ENCODE measurements at regions not wholly inside any gene's neighbourhood (a gene's known extent, or its start where the extent isn't known, plus 50 kb on each side); places are given as distances from the start of the nearest gene placed in this dataset.
A peak's percentile ranks its signal among the peaks of the same experiment; 100 is the strongest.

GRCh38 chr15:62719316-62719715, 323.2 kb upstream of the TPM1 start:
- DNase-seq, result no peak

DNA sequence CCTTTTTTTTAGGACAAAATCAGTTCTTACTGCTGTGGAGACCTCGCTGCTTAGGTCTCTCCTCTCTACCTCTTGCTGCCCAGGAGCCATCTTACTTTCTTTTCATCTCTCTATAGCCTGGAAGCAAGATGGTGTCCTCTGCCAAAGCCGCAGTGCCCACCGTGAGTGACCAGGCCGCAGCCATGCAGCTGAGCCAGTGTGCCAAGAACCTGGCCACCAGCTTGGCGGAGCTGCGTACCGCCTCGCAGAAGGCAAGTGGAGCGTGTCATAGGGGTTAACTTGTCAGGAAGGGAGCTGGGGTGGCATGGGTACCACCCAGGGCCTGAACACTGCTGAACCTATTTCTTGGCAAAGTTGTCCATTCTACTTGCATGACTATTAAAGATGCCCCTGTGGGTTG, 320.3 kb upstream of the TPM1 start:
- DNase-seq, result no peak

GRCh38 chr15:62726461-62726860, 316.1 kb upstream of the TPM1 start:
- no peak for DNase-seq

- no peak for DNase-seq
Measured at GRCh38 chr15:62727501-62727900, 315.0 kb upstream of the TPM1 start.

DNA sequence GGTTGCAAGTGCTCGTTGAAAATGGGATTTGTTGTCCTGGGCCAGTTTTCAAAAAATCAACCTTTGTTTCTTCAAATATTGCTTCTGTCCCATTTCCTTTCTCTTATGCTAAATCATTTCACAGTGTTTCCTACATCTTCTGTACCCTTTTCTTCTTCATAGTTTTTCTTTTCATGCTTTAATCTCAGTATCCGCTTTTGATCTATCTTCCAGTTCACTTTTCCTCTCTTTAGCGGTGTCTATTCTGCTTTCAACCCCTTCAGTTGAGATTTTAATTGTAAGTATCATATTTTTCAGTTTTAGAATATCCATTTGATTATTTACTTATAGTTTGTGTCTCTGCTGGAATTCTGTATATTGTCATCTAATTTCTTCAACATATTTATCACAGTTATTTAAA, 311.7 kb upstream of the TPM1 start:
- DNase-seq, result no peak

GRCh38 chr15:62732078-62732477, 310.5 kb upstream of the TPM1 start:
- DNase-seq, result no peak

GRCh38 chr15:62734706-62735105, 307.8 kb upstream of the TPM1 start:
- DNase-seq, result no peak

GRCh38 chr15:62736756-62737155, 305.8 kb upstream of the TPM1 start:
- DNase-seq, result no peak

GRCh38 chr15:62737551-62737950, 305.0 kb upstream of the TPM1 start:
- DNase-seq, result no peak

GRCh38 chr15:62739082-62739481, 303.5 kb upstream of the TPM1 start:
- DNase-seq, result no peak

DNA sequence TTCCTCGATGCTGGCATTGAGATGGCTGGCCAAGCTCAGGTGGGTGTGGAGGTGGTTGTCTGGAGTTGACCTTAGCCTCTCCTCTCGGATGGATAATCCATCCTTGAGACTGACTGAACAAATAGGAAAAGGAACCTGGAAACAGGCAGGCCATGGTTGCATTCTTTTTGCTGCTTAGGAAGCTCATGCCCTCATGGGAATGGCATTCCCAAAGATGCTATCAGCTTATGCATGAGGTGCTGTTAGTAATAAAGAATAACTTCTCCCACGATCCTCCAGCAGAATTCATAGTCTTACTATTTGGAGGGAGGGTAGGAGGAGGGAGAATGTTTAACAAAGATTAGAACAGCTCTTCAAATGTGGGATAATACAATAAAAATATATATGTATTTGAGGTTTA, 303.0 kb upstream of the TPM1 start:
- DNase-seq, result no peak

GRCh38 chr15:62740141-62741004, 302.2 kb upstream of the TPM1 start:
- DNase-seq, result no peak

DNA sequence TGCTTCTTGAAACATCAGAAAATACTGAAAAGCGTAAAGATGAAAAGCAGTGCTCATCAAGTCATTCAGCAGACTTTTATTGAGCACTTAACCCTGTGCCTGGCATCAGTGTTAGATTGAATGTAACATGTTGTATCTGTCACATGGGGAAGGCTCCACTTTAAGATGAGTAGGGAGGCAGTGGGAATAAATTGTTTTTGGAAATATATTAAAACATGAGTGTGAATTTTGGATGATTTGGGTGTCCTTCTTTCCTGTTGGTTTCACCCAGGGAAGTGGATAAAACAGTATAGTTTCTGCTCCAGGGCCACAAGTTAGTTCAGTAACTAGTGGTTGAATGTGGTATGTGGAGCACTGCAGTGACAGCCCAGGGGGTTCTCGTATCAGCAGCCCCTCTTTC, 301.4 kb upstream of the TPM1 start:
- DNase-seq, result no peak

GRCh38 chr15:62742409-62743171, 300.0 kb upstream of the TPM1 start:
- peak; percentile 19 for DNase-seq

DNA sequence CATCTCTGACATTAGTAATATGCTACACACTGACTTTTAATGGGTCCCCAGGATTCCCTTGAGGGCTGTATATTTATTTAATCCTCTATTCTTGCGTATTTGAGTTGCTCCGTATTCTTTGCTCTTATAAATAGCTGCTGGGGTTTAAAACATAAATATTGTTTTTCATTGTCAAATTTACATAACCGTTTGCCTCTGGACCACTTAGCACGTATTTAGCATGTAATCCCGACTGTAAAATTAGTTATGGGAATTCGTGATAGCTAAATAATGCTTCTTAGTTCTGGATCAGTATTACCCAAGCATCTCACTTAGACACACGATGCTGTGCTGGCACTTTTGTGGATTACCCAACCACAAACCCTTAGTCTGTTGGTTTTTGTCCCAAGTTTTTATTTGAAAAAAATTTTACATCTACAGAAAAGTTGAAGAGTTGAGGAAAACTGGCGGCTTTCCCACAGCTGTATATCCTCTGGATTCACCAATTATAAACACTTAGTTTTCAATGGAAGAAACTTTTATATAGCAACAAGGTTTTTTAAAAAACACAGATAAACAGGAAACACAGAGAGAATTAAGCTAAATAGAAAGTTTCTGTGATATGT, 296.8 kb upstream of the TPM1 start:
- no peak for DNase-seq

DNA sequence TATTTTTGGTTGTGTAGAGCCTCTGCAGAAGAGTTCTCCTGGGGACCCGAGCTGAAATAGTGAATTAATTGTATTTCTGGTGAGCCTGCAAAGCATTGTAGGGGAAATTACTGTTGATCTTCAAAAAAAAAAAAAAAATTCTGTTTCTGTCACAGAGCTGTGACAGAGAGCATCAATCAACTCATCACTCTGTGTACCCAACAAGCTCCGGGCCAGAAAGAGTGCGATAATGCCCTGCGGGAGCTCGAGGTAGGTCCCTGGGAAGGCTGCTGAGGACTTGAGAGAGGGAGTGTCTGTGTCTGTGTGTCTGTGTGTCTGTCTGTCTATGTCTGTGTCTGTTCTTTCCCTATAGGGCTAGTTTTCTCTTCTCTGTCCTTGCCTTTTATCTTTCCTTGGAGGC, 294.4 kb upstream of the TPM1 start:
- no peak for DNase-seq

GRCh38 chr15:62749036-62749815, 293.3 kb upstream of the TPM1 start:
- no peak for DNase-seq

- DNase-seq, result no peak
Measured at GRCh38 chr15:62750471-62750870, 292.1 kb upstream of the TPM1 start.

DNA sequence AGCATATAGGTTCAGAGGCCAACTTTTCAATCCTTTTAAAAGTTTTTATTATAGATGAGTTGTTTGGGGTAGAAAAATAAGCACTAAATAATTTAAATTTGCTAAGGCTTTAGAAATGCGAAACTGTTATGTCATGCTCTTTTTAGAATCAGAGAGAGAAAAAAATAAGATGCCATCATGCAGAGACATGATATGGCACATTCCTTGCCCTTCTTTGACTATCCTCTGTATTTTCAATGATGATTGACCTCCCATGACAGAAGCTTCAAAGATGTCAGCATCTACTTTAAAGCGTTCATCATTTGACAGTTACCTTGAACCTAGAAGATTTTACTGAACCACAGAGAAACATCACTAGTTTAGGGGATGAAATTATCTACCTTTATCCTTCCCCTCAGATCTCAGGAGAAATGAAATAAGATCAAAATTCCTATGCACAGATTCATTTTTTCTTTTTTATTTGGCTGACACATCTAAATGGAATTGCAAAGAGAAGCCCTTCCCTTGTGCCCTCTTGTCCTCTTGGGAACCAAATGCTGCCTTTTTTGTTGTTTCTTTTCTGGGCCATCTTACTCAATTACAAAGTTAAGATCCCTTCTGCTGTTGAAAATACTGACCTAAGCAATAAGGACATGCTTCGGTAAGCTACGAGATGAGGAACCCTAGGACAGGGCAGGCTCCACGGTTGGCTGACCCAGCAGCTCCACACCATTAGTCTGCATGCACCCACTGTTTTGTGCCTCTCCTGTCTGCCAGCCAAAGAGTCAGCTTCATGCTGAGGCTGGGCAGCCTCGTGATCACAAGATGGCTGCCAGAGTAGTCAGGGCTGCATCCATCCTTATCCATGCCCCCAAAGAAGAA, 289.7 kb upstream of the TPM1 start:
- DNase-seq, result no peak

- no peak for DNase-seq
Measured at GRCh38 chr15:62753518-62754221, 288.9 kb upstream of the TPM1 start.

DNA sequence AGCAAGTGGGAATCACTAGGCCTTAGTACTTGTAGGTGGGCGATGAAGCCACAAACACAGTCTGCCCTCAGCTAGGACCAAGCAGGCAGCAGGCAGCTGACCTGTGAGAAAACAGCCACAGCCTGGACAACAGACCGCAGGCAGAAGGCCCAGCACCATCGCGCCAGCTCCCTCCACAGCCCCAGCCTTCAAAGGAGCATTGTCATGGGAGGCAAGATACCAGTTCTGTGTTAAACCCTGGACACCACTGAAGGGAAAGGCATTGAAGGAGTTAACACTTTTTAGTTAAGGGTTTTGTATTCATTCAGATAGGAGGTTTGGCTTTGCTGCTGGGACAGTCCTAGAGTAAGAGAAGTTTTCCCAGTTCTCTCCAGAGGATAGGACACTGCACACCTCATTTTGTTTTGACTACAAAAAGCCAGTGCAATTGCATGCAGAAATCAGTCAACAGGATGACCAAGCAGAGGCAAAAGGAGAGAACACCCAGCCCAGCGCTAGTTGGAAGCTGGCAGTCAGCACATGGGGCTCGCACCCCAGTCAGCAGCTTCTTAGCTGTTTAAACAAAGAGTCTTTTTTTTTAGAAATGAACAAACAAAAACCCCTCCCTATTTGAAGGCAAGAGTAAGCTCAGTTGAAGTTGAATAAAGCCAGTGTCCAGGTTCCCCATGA, 286.1 kb upstream of the TPM1 start:
- no peak for DNase-seq

Measured in stimulated activated CD4-positive, alpha-beta T cell treated with anti-CD3 and anti-CD28 coated beads, Interleukin-1b, Interleukin-23, amount 100 ng/mL, for 48 hours (primary cell).